ENCODE measurements at regions not wholly inside any gene's neighbourhood (a gene's known extent, or its start where the extent isn't known, plus 50 kb on each side); places are given as distances from the start of the nearest gene placed in this dataset.

DNA sequence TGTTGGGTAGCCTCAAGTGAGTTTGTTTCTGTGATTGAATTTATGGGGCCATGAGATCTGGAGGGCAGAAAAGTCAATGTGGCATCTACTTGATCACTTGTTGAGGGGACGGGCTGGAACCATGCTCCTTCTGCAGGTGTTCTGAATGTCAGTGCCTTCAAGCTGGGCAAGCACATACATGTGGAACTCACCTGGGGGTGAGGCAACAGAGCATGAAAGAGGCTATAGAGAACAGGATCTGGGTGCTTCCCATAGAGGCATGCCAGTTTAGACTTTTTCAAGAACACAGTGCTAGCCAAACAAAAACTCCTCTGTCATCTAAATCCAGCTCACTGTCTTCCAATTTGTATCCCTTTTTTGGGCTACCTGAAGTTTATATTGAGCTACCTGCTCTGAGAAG, 77.8 kb upstream of the SLC35B3 start:
- no peak for ATAC-seq
- intact Hi-C loops (cut with DNase I): no loop called here
- DNase-seq (ENCODE audit: low spot score): no peak

DNA sequence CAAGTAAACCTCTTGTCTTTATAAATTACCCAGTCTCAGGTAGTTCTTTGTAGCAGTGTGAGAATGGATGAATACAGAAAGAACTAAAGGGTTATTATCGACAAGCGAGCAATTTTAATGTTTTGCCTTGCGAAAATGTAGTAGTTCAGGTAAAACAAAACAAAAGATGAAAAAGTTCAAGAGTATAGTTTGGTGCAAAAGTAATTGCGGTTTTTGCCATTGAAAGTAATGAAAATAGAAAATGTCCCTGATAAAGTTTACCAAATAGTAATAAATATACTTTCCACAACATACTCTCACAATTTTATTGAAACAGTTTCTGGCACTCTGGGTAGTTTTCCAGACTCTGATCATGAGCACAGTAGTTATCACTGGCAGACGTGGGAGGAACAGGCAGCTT, 71.9 kb upstream of the SLC35B3 start:
- no peak for DNase-seq (ENCODE audit: low spot score)
- ATAC-seq: no peak
- intact Hi-C loops (cut with DNase I): no loop called here

DNA sequence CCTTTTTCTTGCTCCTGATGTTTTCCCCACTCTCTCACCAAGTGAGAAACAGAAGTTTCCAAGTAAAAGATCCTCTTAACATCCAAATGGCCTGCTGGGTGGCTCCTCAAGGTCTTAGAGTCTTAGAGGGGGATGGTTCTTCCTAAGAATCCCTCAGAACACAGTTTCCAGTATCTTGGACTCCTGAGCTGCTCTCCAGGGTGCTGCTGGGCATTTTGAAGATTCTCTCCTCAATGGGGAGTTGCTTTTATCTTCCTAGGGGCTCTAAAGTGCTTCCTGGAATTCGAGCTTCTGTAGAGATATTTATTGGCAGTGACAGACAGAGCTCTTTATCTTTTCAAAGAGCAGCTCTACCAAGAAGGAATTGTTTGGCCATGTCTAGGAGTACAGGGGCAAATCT, 70.8 kb upstream of the SLC35B3 start:
- DNase-seq (ENCODE audit: low spot score): no peak
- ATAC-seq: no peak
- intact Hi-C loops (cut with DNase I): no loop called here

DNA sequence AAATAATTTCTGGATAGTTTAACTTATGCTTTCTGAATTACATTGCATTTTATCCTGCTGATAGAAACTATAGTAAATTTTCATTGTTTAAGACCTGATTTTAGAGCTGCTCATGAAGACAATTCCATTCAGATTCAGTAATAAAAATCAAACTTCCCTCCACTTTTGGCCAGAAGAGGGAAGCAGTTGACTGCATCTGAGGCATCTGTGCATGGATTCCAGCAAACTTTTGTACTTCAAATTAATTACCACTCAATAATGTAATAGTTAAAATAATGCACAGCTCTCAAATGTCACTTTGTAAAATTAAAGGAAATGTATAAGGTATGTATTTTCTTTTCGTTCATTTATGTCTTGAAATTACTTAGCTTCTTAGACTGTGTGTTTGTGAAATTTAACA, 64.2 kb upstream of the SLC35B3 start:
- no peak for ATAC-seq
- DNase-seq (ENCODE audit: low spot score): no peak
- intact Hi-C loops (cut with DNase I): no loop called here

DNA sequence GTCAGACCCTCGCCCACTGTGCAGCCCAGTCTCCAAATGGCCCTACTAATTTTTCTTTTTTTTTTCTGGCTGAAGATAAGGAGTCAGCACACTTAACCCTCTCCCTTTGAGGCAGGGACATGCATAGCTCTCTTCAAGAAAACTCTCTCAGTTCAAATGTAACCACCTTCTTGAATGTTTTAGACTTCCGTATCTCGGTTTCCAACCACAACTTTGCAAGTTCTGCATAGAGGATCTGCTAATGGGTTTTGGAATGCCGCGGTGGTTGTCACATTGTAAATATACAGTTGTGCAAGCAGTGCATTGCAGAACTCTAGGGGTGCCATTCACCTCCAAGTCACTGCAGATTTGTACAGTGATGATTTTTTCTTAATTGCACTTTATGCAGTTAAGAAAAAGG, 59.4 kb upstream of the SLC35B3 start:
- intact Hi-C loops (cut with DNase I): no loop called here
- ATAC-seq: no peak
- DNase-seq (ENCODE audit: low spot score): no peak

DNA sequence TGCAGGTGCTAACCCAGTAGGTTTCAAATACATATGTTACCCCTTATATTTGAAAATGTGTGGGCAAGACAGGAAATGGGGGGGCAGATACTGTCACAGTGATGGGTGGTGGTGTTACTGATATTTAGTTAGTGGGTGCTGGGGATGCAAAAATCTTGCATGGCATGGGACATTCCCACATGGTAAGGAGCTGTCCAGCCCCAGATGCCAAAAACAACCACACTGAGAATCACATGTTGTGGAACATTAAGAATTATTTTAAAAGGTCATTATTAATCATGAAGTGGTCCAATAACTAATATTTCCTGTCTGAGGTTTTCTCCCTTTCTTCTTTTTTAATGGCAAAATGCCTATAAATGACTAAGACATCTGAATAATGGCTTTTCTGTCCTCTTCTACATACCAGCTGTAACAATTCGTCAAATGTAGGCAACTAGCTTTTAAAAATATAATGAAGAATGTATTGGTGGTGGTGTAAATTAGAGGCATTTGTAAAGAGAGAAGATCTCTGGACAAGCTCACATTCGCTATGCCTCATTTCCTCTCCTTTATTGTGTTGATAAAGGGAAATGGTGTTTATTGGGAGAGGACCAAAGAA, 57.3 kb upstream of the SLC35B3 start:
- DNase-seq (ENCODE audit: low spot score): no peak
- intact Hi-C loops (cut with DNase I): no loop called here
- no peak for ATAC-seq
